ENCODE measurements at regions not wholly inside any gene's neighbourhood (a gene's known extent, or its start where the extent isn't known, plus 50 kb on each side); places are given as distances from the start of the nearest gene placed in this dataset.

GRCh38 chr2:111659361-111660333 lies 224.3 kb downstream of the ANAPC1 start:
- no peaks in the 10 kb centered on the region for H3K36me3 Mint-ChIP-seq (ENCODE audit: low read depth)
- H3K4me1 Mint-ChIP-seq = peaks cover 10% of the 10 kb centered on the region
- CTCF ChIA-PET = interaction anchor here (1.1 kb wide), 1 partner anchor 35 kb away, joined by 3 read pairs; no protein-coding TSS in a partner anchor
- DNase-seq (no peak), ATAC-seq (no peak)
- POLR2A ChIA-PET = no interaction called here
- H3K4me3 Mint-ChIP-seq = no peak overlapping the region
- no peak overlapping the region for H3K27ac Mint-ChIP-seq
- H3K27me3 Mint-ChIP-seq = peaks cover 16% of the 10 kb centered on the region
- intact Hi-C loops (cut with DNase I, micrococcal nuclease) = loop anchor here in 1 of 2 experiments (5.0 kb wide), 1 partner anchor 32 kb away; no protein-coding TSS in a partner anchor
- H3K9me3 Mint-ChIP-seq (ENCODE audit: low read depth) = no peaks in the 10 kb centered on the region

- intact Hi-C loops (cut with DNase I, micrococcal nuclease) = loop anchor here in 1 of 2 experiments (5.0 kb wide), 1 partner anchor 34 kb away; no protein-coding TSS in a partner anchor
- peaks cover 10% of the 10 kb centered on the region for H3K4me1 Mint-ChIP-seq
- H3K4me3 Mint-ChIP-seq = no peak overlapping the region
- ChIA-PET POLR2A (no interaction called here), CTCF (interaction anchor here (1.1 kb wide), 1 partner anchor 36 kb away, joined by 3 read pairs; no protein-coding TSS in a partner anchor)
- peaks cover 13% of the 10 kb centered on the region for H3K27me3 Mint-ChIP-seq
- H3K27ac Mint-ChIP-seq = no peak overlapping the region
- ATAC-seq = no peak
- no peaks in the 10 kb centered on the region for H3K36me3 Mint-ChIP-seq (ENCODE audit: low read depth)
- DNase-seq = no peak
- H3K9me3 Mint-ChIP-seq (ENCODE audit: low read depth) = no peaks in the 10 kb centered on the region
These were observed 223.2 kb downstream of the ANAPC1 start for GRCh38 chr2:111660811-111661210.

- CTCF ChIA-PET = interaction anchor here (0.6 to 1.4 kb wide), 2 partner anchors 10 to 681 kb away, joined by 3 read pairs; no protein-coding TSS in a partner anchor
- no peak overlapping the region for H3K4me3 Mint-ChIP-seq
- DNase-seq (no peak), ATAC-seq (no peak)
- H3K36me3 Mint-ChIP-seq (ENCODE audit: low read depth) = no peaks in the 10 kb centered on the region
- peaks cover 10% of the 10 kb centered on the region for H3K4me1 Mint-ChIP-seq
- no peak overlapping the region for H3K27ac Mint-ChIP-seq
- no peaks in the 10 kb centered on the region for H3K9me3 Mint-ChIP-seq (ENCODE audit: low read depth)
- peaks cover 13% of the 10 kb centered on the region for H3K27me3 Mint-ChIP-seq
- POLR2A ChIA-PET = no interaction called here
- intact Hi-C loops (cut with DNase I, micrococcal nuclease) = loop anchor here in 1 of 2 experiments (5.0 kb wide), 1 partner anchor 34 kb away; no protein-coding TSS in a partner anchor
These were observed 222.6 kb downstream of the ANAPC1 start for GRCh38 chr2:111661286-111661940.

GRCh38 chr2:111662039-111662770 lies 221.8 kb downstream of the ANAPC1 start:
- POLR2A ChIA-PET = no interaction called here
- Mint-ChIP-seq H3K9me3 (ENCODE audit: low read depth) (no peaks in the 10 kb centered on the region), H3K4me1 (peaks cover 10% of the 10 kb centered on the region), H3K36me3 (ENCODE audit: low read depth) (no peaks in the 10 kb centered on the region), H3K4me3 (no peak overlapping the region), H3K27ac (no peak overlapping the region), H3K27me3 (peaks cover 11% of the 10 kb centered on the region)
- ATAC-seq (no peak), DNase-seq (no peak)
- intact Hi-C loops (cut with DNase I, micrococcal nuclease) = loop anchor here in 1 of 2 experiments (5.0 kb wide), 1 partner anchor 35 kb away; no protein-coding TSS in a partner anchor
- CTCF ChIA-PET = interaction anchor here (0.6 to 1.4 kb wide), 2 partner anchors 10 to 682 kb away, joined by 3 read pairs; no protein-coding TSS in a partner anchor

GRCh38 chr2:111662771-111663470 lies 221.1 kb downstream of the ANAPC1 start:
- DNase-seq = peak; percentile 71
- intact Hi-C loops (cut with DNase I, micrococcal nuclease) = loop anchor here in 1 of 2 experiments (5.0 kb wide), 1 partner anchor 36 kb away; no protein-coding TSS in a partner anchor
- CTCF ChIA-PET = interaction anchor here (1.4 kb wide), 1 partner anchor 11 kb away, joined by 3 read pairs; no protein-coding TSS in a partner anchor
- peak; percentile 96 for ATAC-seq
- Mint-ChIP-seq H3K27ac (no peak overlapping the region), H3K4me1 (peaks cover 10% of the 10 kb centered on the region), H3K36me3 (ENCODE audit: low read depth) (no peaks in the 10 kb centered on the region), H3K9me3 (ENCODE audit: low read depth) (no peaks in the 10 kb centered on the region), H3K27me3 (peaks cover 10% of the 10 kb centered on the region), H3K4me3 (no peak overlapping the region)
- POLR2A ChIA-PET = no interaction called here

GRCh38 chr2:111663471-111664274 lies 220.3 kb downstream of the ANAPC1 start:
- ATAC-seq (no peak), DNase-seq (no peak)
- no peaks in the 10 kb centered on the region for H3K9me3 Mint-ChIP-seq (ENCODE audit: low read depth)
- no peaks in the 10 kb centered on the region for H3K36me3 Mint-ChIP-seq (ENCODE audit: low read depth)
- ChIA-PET POLR2A (no interaction called here), CTCF (no interaction called here)
- H3K4me1 Mint-ChIP-seq = peaks cover 10% of the 10 kb centered on the region
- H3K27me3 Mint-ChIP-seq = peaks cover 13% of the 10 kb centered on the region
- H3K4me3 Mint-ChIP-seq = no peak overlapping the region
- no peak overlapping the region for H3K27ac Mint-ChIP-seq
- intact Hi-C loops (cut with DNase I, micrococcal nuclease) = loop anchor here in 1 of 2 experiments (5.0 kb wide), 1 partner anchor 36 kb away; no protein-coding TSS in a partner anchor

- POLR2A ChIA-PET = no interaction called here
- Mint-ChIP-seq H3K36me3 (ENCODE audit: low read depth) (no peaks in the 10 kb centered on the region), H3K27me3 (peaks cover 13% of the 10 kb centered on the region), H3K9me3 (ENCODE audit: low read depth) (no peaks in the 10 kb centered on the region), H3K4me1 (peaks cover 10% of the 10 kb centered on the region), H3K4me3 (no peak overlapping the region), H3K27ac (no peak overlapping the region)
- DNase-seq (no peak), ATAC-seq (no peak)
- CTCF ChIA-PET = no interaction called here
- intact Hi-C loops (cut with DNase I, micrococcal nuclease) = loop anchor here in 1 of 2 experiments (5.0 kb wide), 1 partner anchor 37 kb away; no protein-coding TSS in a partner anchor
These were observed 219.6 kb downstream of the ANAPC1 start for GRCh38 chr2:111664275-111664850.

GRCh38 chr2:111665011-111665410 lies 219.0 kb downstream of the ANAPC1 start:
- Mint-ChIP-seq H3K36me3 (ENCODE audit: low read depth) (no peaks in the 10 kb centered on the region), H3K9me3 (ENCODE audit: low read depth) (no peaks in the 10 kb centered on the region), H3K27ac (no peak overlapping the region), H3K4me1 (peaks cover 10% of the 10 kb centered on the region), H3K27me3 (peaks cover 13% of the 10 kb centered on the region), H3K4me3 (no peak overlapping the region)
- POLR2A ChIA-PET = no interaction called here
- DNase-seq (no peak), ATAC-seq (no peak)
- CTCF ChIA-PET = no interaction called here
- intact Hi-C loops (cut with DNase I, micrococcal nuclease) = no loop called here

GRCh38 chr2:111665551-111666116 lies 218.4 kb downstream of the ANAPC1 start:
- intact Hi-C loops (cut with DNase I, micrococcal nuclease) = no loop called here
- DNase-seq = no peak
- ChIA-PET CTCF (no interaction called here), POLR2A (no interaction called here)
- Mint-ChIP-seq H3K27me3 (peaks cover 13% of the 10 kb centered on the region), H3K27ac (no peak overlapping the region), H3K4me3 (no peak overlapping the region), H3K9me3 (ENCODE audit: low read depth) (no peaks in the 10 kb centered on the region), H3K36me3 (ENCODE audit: low read depth) (no peaks in the 10 kb centered on the region), H3K4me1 (peaks cover 10% of the 10 kb centered on the region)
- ATAC-seq = no peak

- ATAC-seq = no peak
- intact Hi-C loops (cut with DNase I, micrococcal nuclease) = no loop called here
- POLR2A ChIA-PET = no interaction called here
- Mint-ChIP-seq H3K36me3 (ENCODE audit: low read depth) (no peaks in the 10 kb centered on the region), H3K27ac (no peak overlapping the region), H3K4me1 (peaks cover 10% of the 10 kb centered on the region), H3K27me3 (peaks cover 10% of the 10 kb centered on the region), H3K4me3 (no peak overlapping the region), H3K9me3 (ENCODE audit: low read depth) (no peaks in the 10 kb centered on the region)
- DNase-seq = no peak
- CTCF ChIA-PET = no interaction called here
These were observed 217.8 kb downstream of the ANAPC1 start for GRCh38 chr2:111666160-111666559.

All from activated CD4-positive, alpha-beta T cell treated with anti-CD3 and anti-CD28 coated beads for 36 hours (primary cell).